ENCODE measurements at regions not wholly inside any gene's neighbourhood (a gene's known extent, or its start where the extent isn't known, plus 50 kb on each side); places are given as distances from the start of the nearest gene placed in this dataset.

DNA sequence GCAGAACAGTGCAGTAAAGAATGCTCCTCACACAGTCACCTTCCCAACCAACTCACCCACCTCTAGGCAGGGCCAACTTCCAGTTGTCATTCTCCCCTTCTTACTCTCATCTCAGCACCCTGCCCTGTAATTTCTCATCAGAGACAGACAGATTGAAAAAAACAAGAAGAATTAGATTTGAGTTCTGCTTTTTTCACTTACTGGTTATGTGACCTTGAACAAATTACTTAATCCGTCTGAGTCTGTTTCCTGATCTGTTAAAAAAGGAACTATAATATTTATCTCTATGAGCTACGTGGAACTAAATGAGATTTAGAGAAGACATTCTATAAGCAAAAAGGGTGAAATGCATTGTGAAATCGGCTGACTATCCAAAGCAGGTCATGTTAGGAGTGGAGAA, 330.3 kb downstream of the ZNF326 start:
- DNase-seq (ENCODE audit: low spot score in 2 of 2) (no peak), ATAC-seq (replicated peaks; ENCODE audit: extremely low read depth, poor library complexity, severe bottlenecking) (no peak)
- H3K9me3 Mint-ChIP-seq, result peaks cover 5% of the 10 kb centered on the region
- H3K27me3 Mint-ChIP-seq, result peaks cover 62% of the 10 kb centered on the region
- no peaks in the 10 kb centered on the region for H3K4me1 Mint-ChIP-seq
- no peak overlapping the region for H3K27ac Mint-ChIP-seq (ENCODE audit: low read depth)
- H3K36me3 Mint-ChIP-seq (ENCODE audit: insufficient read depth), result no peaks in the 10 kb centered on the region
- no peak overlapping the region for H3K4me3 Mint-ChIP-seq

GRCh38 chr1:90322186-90322585, 327.3 kb downstream of the ZNF326 start:
- H3K27ac Mint-ChIP-seq (ENCODE audit: low read depth), result no peak overlapping the region
- ATAC-seq (replicated peaks; ENCODE audit: extremely low read depth, poor library complexity, severe bottlenecking) (no peak), DNase-seq (ENCODE audit: low spot score in 2 of 2) (no peak)
- no peaks in the 10 kb centered on the region for H3K36me3 Mint-ChIP-seq (ENCODE audit: insufficient read depth)
- H3K9me3 Mint-ChIP-seq, result no peaks in the 10 kb centered on the region
- peaks cover 49% of the 10 kb centered on the region for H3K27me3 Mint-ChIP-seq
- no peaks in the 10 kb centered on the region for H3K4me1 Mint-ChIP-seq
- no peak overlapping the region for H3K4me3 Mint-ChIP-seq

DNA sequence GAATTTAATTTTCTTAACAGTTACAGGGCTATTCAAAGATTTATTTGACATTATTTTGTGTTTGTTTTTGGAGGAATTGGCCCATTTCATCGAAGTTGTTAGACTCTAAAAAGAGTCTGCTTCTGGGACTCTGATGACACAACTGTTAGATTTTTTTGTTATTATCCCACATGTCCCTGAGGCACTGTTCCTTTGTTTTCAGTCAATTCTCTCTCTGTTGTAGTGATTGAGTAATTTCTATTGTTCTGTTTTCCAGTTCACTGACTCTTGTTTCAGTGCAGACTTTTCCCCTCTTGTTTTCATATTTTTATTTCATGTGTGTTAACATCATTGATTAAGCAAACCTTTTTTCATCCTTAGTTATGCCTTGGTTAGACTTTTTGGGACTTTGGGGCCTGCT, 325.0 kb downstream of the ZNF326 start:
- no peaks in the 10 kb centered on the region for H3K4me1 Mint-ChIP-seq
- DNase-seq (ENCODE audit: low spot score in 2 of 2) (no peak), ATAC-seq (replicated peaks; ENCODE audit: extremely low read depth, poor library complexity, severe bottlenecking) (no peak)
- peaks cover 35% of the 10 kb centered on the region for H3K27me3 Mint-ChIP-seq
- H3K4me3 Mint-ChIP-seq, result no peak overlapping the region
- H3K27ac Mint-ChIP-seq (ENCODE audit: low read depth), result no peak overlapping the region
- H3K36me3 Mint-ChIP-seq (ENCODE audit: insufficient read depth), result no peaks in the 10 kb centered on the region
- H3K9me3 Mint-ChIP-seq, result no peaks in the 10 kb centered on the region

GRCh38 chr1:90318431-90318830, 323.5 kb downstream of the ZNF326 start:
- no peaks in the 10 kb centered on the region for H3K9me3 Mint-ChIP-seq
- no peaks in the 10 kb centered on the region for H3K4me1 Mint-ChIP-seq
- ATAC-seq (replicated peaks; ENCODE audit: extremely low read depth, poor library complexity, severe bottlenecking) (no peak), DNase-seq (ENCODE audit: low spot score in 2 of 2) (no peak)
- no peak overlapping the region for H3K4me3 Mint-ChIP-seq
- peaks cover 21% of the 10 kb centered on the region for H3K27me3 Mint-ChIP-seq
- H3K36me3 Mint-ChIP-seq (ENCODE audit: insufficient read depth), result no peaks in the 10 kb centered on the region
- H3K27ac Mint-ChIP-seq (ENCODE audit: low read depth), result no peak overlapping the region

GRCh38 chr1:90317628-90318027, 322.7 kb downstream of the ZNF326 start:
- peaks cover 21% of the 10 kb centered on the region for H3K27me3 Mint-ChIP-seq
- no peaks in the 10 kb centered on the region for H3K4me1 Mint-ChIP-seq
- H3K36me3 Mint-ChIP-seq (ENCODE audit: insufficient read depth), result no peaks in the 10 kb centered on the region
- H3K27ac Mint-ChIP-seq (ENCODE audit: low read depth), result no peak overlapping the region
- no peak overlapping the region for H3K4me3 Mint-ChIP-seq
- ATAC-seq (replicated peaks; ENCODE audit: extremely low read depth, poor library complexity, severe bottlenecking), result no peak
- no peak for DNase-seq (ENCODE audit: low spot score in 2 of 2)
- no peaks in the 10 kb centered on the region for H3K9me3 Mint-ChIP-seq

DNA sequence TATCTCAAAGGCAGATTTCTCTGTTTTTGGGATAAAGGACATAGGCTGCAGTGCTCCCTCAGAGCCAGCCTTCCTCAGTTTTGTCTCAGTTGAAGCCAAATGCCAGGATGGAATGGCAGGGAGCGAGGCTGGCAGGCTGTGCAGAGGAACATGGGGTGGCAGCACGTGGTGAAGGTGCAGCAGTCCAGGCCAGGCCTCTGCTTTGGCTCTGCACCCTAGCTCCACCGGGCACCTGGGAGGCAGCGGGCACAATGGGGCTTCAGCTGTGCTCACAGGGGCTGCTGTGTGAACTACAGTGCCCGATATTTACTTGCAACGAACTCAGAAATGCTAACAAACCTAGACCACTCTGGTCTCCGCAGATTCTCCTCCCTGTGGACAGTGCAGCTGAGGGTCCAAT, 319.6 kb downstream of the ZNF326 start:
- Mint-ChIP-seq H3K4me3 (no peak overlapping the region), H3K36me3 (ENCODE audit: insufficient read depth) (no peaks in the 10 kb centered on the region), H3K9me3 (no peaks in the 10 kb centered on the region), H3K4me1 (no peaks in the 10 kb centered on the region), H3K27ac (ENCODE audit: low read depth) (no peak overlapping the region), H3K27me3 (no peaks in the 10 kb centered on the region)
- ATAC-seq (replicated peaks; ENCODE audit: extremely low read depth, poor library complexity, severe bottlenecking) (no peak), DNase-seq (ENCODE audit: low spot score in 2 of 2) (no peak)

DNA sequence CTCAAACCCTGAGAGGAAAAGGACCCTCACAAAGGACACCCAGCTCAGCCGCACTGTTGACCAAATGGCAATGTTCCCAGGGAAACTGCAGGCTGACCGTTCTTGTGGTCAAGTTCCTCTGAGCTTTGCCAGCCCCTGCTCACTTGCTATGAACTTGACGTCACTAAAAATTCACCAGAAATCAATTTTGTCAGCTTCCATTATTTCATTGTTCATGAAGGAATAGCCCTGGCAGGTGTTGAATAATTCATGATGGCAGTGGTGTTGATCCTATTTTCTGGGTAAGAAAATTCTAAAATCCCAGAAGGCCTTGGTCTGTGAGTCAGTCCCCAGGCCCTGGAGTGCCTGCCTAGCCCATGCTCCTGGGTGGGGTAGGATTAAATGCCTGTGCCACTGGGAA, 318.9 kb downstream of the ZNF326 start:
- DNase-seq (ENCODE audit: low spot score in 2 of 2), result no peak
- no peak for ATAC-seq (replicated peaks; ENCODE audit: extremely low read depth, poor library complexity, severe bottlenecking)
- Mint-ChIP-seq H3K27ac (ENCODE audit: low read depth) (no peak overlapping the region), H3K27me3 (no peaks in the 10 kb centered on the region), H3K9me3 (no peaks in the 10 kb centered on the region), H3K4me3 (no peak overlapping the region), H3K4me1 (no peaks in the 10 kb centered on the region), H3K36me3 (ENCODE audit: insufficient read depth) (no peaks in the 10 kb centered on the region)

DNA sequence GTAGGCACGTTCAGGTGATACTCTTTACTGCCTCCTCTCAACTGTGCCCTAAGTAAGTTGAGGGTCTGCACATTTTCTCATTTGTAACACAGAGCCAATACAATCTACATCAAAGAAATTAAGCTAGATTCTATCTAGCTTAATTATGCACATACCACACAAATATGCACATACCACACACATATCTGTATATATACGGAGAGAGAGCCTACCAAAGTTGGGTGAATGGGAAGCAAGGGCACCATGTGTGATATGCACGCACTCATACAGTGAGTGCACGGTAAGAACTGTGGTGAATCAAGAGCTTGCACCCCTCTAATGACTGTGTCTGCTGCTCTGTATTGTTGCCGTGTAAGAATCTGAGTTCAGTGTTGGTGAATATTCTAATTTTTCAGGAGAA, 314.9 kb downstream of the ZNF326 start:
- Mint-ChIP-seq H3K27ac (ENCODE audit: low read depth) (no peak overlapping the region), H3K4me3 (no peak overlapping the region), H3K36me3 (ENCODE audit: insufficient read depth) (no peaks in the 10 kb centered on the region), H3K4me1 (no peaks in the 10 kb centered on the region), H3K27me3 (no peaks in the 10 kb centered on the region), H3K9me3 (no peaks in the 10 kb centered on the region)
- DNase-seq (ENCODE audit: low spot score in 2 of 2) (no peak), ATAC-seq (replicated peaks; ENCODE audit: extremely low read depth, poor library complexity, severe bottlenecking) (no peak)

- Mint-ChIP-seq H3K27me3 (no peaks in the 10 kb centered on the region), H3K36me3 (ENCODE audit: insufficient read depth) (no peaks in the 10 kb centered on the region), H3K4me1 (no peaks in the 10 kb centered on the region), H3K4me3 (no peak overlapping the region), H3K27ac (ENCODE audit: low read depth) (no peak overlapping the region), H3K9me3 (no peaks in the 10 kb centered on the region)
- ATAC-seq (replicated peaks; ENCODE audit: extremely low read depth, poor library complexity, severe bottlenecking) (no peak), DNase-seq (ENCODE audit: low spot score in 2 of 2) (no peak)
Observed at GRCh38 chr1:90308421-90308820, 313.5 kb downstream of the ZNF326 start.

DNA sequence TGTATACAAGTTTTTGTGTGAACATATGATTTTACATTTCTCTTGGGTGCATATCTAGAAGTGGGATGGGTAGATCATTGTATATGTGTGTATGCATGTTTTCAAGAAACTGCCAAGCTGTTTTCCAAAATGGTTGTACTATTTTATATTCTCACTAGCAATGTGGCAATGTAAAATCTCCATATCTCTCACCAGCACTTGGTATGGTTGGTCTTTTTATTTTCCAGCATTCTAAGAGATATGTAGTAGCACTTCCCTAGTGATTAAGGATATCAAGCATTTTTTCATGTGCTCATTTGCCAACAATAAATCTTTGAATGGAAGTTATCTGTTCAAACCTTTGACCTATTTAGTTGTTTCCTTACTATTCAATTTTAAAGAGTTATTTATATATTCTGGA, 310.7 kb downstream of the ZNF326 start:
- DNase-seq (ENCODE audit: low spot score in 2 of 2), result no peak
- Mint-ChIP-seq H3K4me3 (no peak overlapping the region), H3K27ac (ENCODE audit: low read depth) (no peak overlapping the region), H3K36me3 (ENCODE audit: insufficient read depth) (no peaks in the 10 kb centered on the region), H3K9me3 (no peaks in the 10 kb centered on the region), H3K4me1 (no peaks in the 10 kb centered on the region), H3K27me3 (no peaks in the 10 kb centered on the region)
- ATAC-seq (replicated peaks; ENCODE audit: extremely low read depth, poor library complexity, severe bottlenecking), result no peak

GRCh38 chr1:90296327-90296726, 301.4 kb downstream of the ZNF326 start:
- H3K9me3 Mint-ChIP-seq, result peaks cover 5% of the 10 kb centered on the region
- no peaks in the 10 kb centered on the region for H3K36me3 Mint-ChIP-seq (ENCODE audit: insufficient read depth)
- DNase-seq (ENCODE audit: low spot score in 2 of 2) (no peak), ATAC-seq (replicated peaks; ENCODE audit: extremely low read depth, poor library complexity, severe bottlenecking) (no peak)
- H3K4me3 Mint-ChIP-seq, result no peak overlapping the region
- H3K27me3 Mint-ChIP-seq, result peaks cover 13% of the 10 kb centered on the region
- no peaks in the 10 kb centered on the region for H3K4me1 Mint-ChIP-seq
- H3K27ac Mint-ChIP-seq (ENCODE audit: low read depth), result no peak overlapping the region

- no peak for DNase-seq (ENCODE audit: low spot score in 2 of 2)
- Mint-ChIP-seq H3K36me3 (ENCODE audit: insufficient read depth) (no peaks in the 10 kb centered on the region), H3K27ac (ENCODE audit: low read depth) (no peak overlapping the region)
Observed at GRCh38 chr1:90295534-90295933, 300.6 kb downstream of the ZNF326 start.

GRCh38 chr1:90291431-90292216, 296.7 kb downstream of the ZNF326 start:
- no peak overlapping the region for H3K27ac Mint-ChIP-seq (ENCODE audit: low read depth)
- H3K36me3 Mint-ChIP-seq (ENCODE audit: insufficient read depth), result no peaks in the 10 kb centered on the region
- H3K4me3 Mint-ChIP-seq, result no peak overlapping the region
- DNase-seq (ENCODE audit: low spot score in 2 of 2) (no peak), ATAC-seq (replicated peaks; ENCODE audit: extremely low read depth, poor library complexity, severe bottlenecking) (no peak)
- no peaks in the 10 kb centered on the region for H3K27me3 Mint-ChIP-seq
- no peaks in the 10 kb centered on the region for H3K4me1 Mint-ChIP-seq
- peaks cover 5% of the 10 kb centered on the region for H3K9me3 Mint-ChIP-seq

More at GRCh38 chr1:90295534-90295933, 300.6 kb downstream of the ZNF326 start:
- no peak overlapping the region for H3K4me3 Mint-ChIP-seq
- H3K27me3 Mint-ChIP-seq, result peaks cover 13% of the 10 kb centered on the region
- ATAC-seq (replicated peaks; ENCODE audit: extremely low read depth, poor library complexity, severe bottlenecking), result no peak
- no peaks in the 10 kb centered on the region for H3K4me1 Mint-ChIP-seq
- H3K9me3 Mint-ChIP-seq, result peaks cover 5% of the 10 kb centered on the region

Data from central memory CD8-positive, alpha-beta T cell (primary cell).